B cell (primary cell): ENCODE measurements at regions not wholly inside any gene's neighbourhood (a gene's known extent, or its start where the extent isn't known, plus 50 kb on each side); places are given as distances from the start of the nearest gene placed in this dataset.

Experiments used
- ATAC-seq: fragments of 200-7000 bp; cut with Tn5 transposase; one replicate; pipeline ENCODE4 v1.10.0; 2021; ENCODE audit warnings: low read depth, mild to moderate bottlenecking, moderate number of reproducible peaks, moderate library complexity
- CTCF ChIA-PET: fragments of 350-600 bp; sonication (Branson Sonifier 250); formaldehyde crosslinking; loops from one replicate; lab custom pipeline; 2021; ENCODE audit warnings: antibody characterized with exemption, inconsistent platforms; lab: Charles Lee
- POLR2A ChIA-PET: fragments of 350-600 bp; sonication (Branson Sonifier 250); formaldehyde crosslinking; loops from one replicate; lab custom pipeline; 2021; ENCODE audit warnings: antibody characterized with exemption; lab: Charles Lee
- DNase-seq: peaks from one replicate; pipeline ENCODE4 v3.0.0; 2013
- H2AFZ ChIP-seq: 2 replicates; pipeline ENCODE4 v1.6.1; 2012; ENCODE audit warnings: mild to moderate bottlenecking, low read depth, low read length; ENCODE audit not compliant: insufficient read depth, poor library complexity, severe bottlenecking
- H3K27ac ChIP-seq, 2 donors: 1 replicate in 1 of 2; 2 replicates in 1 of 2; pipeline ENCODE4 v1.5.1; 2012 to 2013; ENCODE audit warnings: low read length in 2 of 2, mild to moderate bottlenecking in 2 of 2, moderate library complexity in 1 of 2
- H3K27me3 ChIP-seq, 4 experiments: fragments of 200-600 bp in 1 of 4; sonication (generic) in 1 of 4; replicated peaks in 1 of 4; 1 replicate in 2 of 4; 2 replicates in 2 of 4; pipeline versions ENCODE4 v1.6.1 to v1.7.0; 2013 to 2016; ENCODE audit warnings: low read length in 3 of 4, mild to moderate bottlenecking in 2 of 4, mixed read lengths in 1 of 4, moderate library complexity in 1 of 4; ENCODE audit not compliant: insufficient read depth in 4 of 4, control insufficient read depth in 3 of 4; ENCODE audit errors: control extremely low read depth in 1 of 4
- H3K36me3 ChIP-seq, 2 experiments: replicated peaks in 1 of 2; 1 replicate in 1 of 2; 2 replicates in 1 of 2; pipeline versions ENCODE4 v1.6.1 to v1.7.1; 2013; ENCODE audit warnings: low read length in 1 of 2; ENCODE audit not compliant: insufficient read depth in 2 of 2, control insufficient read depth in 1 of 2; ENCODE audit errors: control extremely low read depth in 1 of 2, extremely low read depth in 1 of 2
- H3K4me1 ChIP-seq, 2 donors: fragments of 200-600 bp in 1 of 2; sonication (generic) in 1 of 2; 1 replicate in 1 of 2; 2 replicates in 1 of 2; pipeline versions ENCODE4 v1.5.1 to v1.6.1; 2013 to 2017; ENCODE audit warnings: low read length in 2 of 2; ENCODE audit not compliant: control insufficient read depth in 2 of 2, insufficient read depth in 2 of 2
- H3K4me2 ChIP-seq: replicated peaks from 2 replicates; pipeline ENCODE3; 2012; ENCODE audit warnings: mild to moderate bottlenecking, low read depth, low read length; ENCODE audit not compliant: poor library complexity, severe bottlenecking
- H3K4me3 ChIP-seq, 5 experiments: fragments of 200-600 bp in 1 of 5; sonication (generic) in 1 of 5; 1 replicate in 3 of 5; 2 replicates in 2 of 5; pipeline versions ENCODE4 v1.5.1 to v1.7.0; 2011 to 2016; ENCODE audit warnings: low read length in 4 of 5, mild to moderate bottlenecking in 4 of 5, low read depth in 2 of 5, control low read depth in 1 of 5, moderate library complexity in 1 of 5; ENCODE audit not compliant: insufficient read depth in 1 of 5; ENCODE audit errors: control extremely low read depth in 1 of 5, extremely low read depth in 1 of 5
- H3K79me2 ChIP-seq: fragments of 200-600 bp; sonication (generic); one replicate; pipeline ENCODE4 v1.6.0; 2016; ENCODE audit warnings: low read length; ENCODE audit not compliant: control insufficient read depth, insufficient read depth
- H3K9ac ChIP-seq: fragments of 200-600 bp; sonication (generic); 2 replicates; pipeline ENCODE4 v1.6.1; 2017; ENCODE audit warnings: mild to moderate bottlenecking, low read length, moderate library complexity
- H3K9me3 ChIP-seq, 3 donors: one replicate each; pipeline versions ENCODE4 v1.6.1 to v1.7.1; 2013; ENCODE audit warnings: low read length in 2 of 3; ENCODE audit not compliant: control insufficient read depth in 2 of 3, insufficient read depth in 1 of 3; ENCODE audit errors: control extremely low read depth in 1 of 3
- H4K20me1 ChIP-seq: 2 replicates; pipeline ENCODE4 v1.6.0; 2012; ENCODE audit warnings: mild to moderate bottlenecking, low read length; ENCODE audit not compliant: insufficient read depth, control insufficient read depth, poor library complexity, severe bottlenecking
- H3K27ac Mint-ChIP-seq: one replicate; pipeline ENCODE4 v1.8.0; 2021; ENCODE audit warnings: mixed read lengths
- H3K27me3 Mint-ChIP-seq: one replicate; pipeline ENCODE4 v1.8.0; 2021; ENCODE audit warnings: mixed read lengths
- H3K4me1 Mint-ChIP-seq: one replicate; pipeline ENCODE4 v1.8.0; 2021; ENCODE audit warnings: mixed read lengths
- H3K4me3 Mint-ChIP-seq: one replicate; pipeline ENCODE4 v1.8.0; 2021; ENCODE audit warnings: mixed read lengths
- H3K9me3 Mint-ChIP-seq: one replicate; pipeline ENCODE4 v1.8.0; 2022; ENCODE audit warnings: mixed read lengths; ENCODE audit not compliant: insufficient read depth
- CTCF ChIP-seq: fragments of 200-600 bp; IDR thresholded peaks from one replicate; pipeline ENCODE4 v1.8.0; 2022; ENCODE audit warnings: antibody characterized with exemption, mild to moderate bottlenecking
- EZH2 ChIP-seq: IDR thresholded peaks from 2 replicates; pipeline ENCODE4 v1.6.1; 2012; ENCODE audit warnings: borderline replicate concordance, low read depth, mild to moderate bottlenecking, moderate library complexity, low read length; ENCODE audit not compliant: insufficient read depth, poor library complexity, severe bottlenecking
- WGBS: methylation state at CpG from one replicate; pipeline ENCODE4 v1.1.5; 2013; ENCODE audit warnings: missing lambda C conversion rate; ENCODE audit not compliant: insufficient coverage; 5-methylcytosine and 5-hydroxymethylcytosine counted together
- intact Hi-C: fragments of 100-400 bp; cut with micrococcal nuclease; formaldehyde crosslinking; loops from one replicate; pipeline ENCODE4 v1.10.0; 2022

GRCh38 chr6:2578767-2579166 lies 172.0 kb downstream of the MYLK4 start:
- H3K36me3 ChIP-seq: no peaks in the 10 kb centered on the region
- H4K20me1 ChIP-seq: no peaks in the 10 kb centered on the region
- H3K9ac ChIP-seq: no peak overlapping the region
- no peak overlapping the region for H3K4me3 ChIP-seq
- H3K27ac Mint-ChIP-seq: no peak overlapping the region
- peaks cover 0 to 5% (median 0%) of the 10 kb centered on the region in 3 donors for H3K9me3 ChIP-seq
- H3K4me3 Mint-ChIP-seq: no peak overlapping the region
- H3K27me3 ChIP-seq: peaks cover 0 to 5% (median 1%) of the 10 kb centered on the region in 4 experiments
- no peak overlapping the region for H3K27ac ChIP-seq
- no peak overlapping the region for H2AFZ ChIP-seq
- WGBS: 91% methylated on average over 2 of the region's 2 CpGs
- no peaks in the 10 kb centered on the region for H3K4me1 ChIP-seq
- POLR2A ChIA-PET: no interaction called here
- peaks cover 34% of the 10 kb centered on the region for H3K27me3 Mint-ChIP-seq
- H3K4me2 ChIP-seq: no peak overlapping the region
- no peaks in the 10 kb centered on the region for H3K4me1 Mint-ChIP-seq
- DNase-seq: no peak
- intact Hi-C loops: no loop called here
- no peak for ATAC-seq
- no peaks in the 10 kb centered on the region for H3K79me2 ChIP-seq
- H3K9me3 Mint-ChIP-seq: peaks cover 6% of the 10 kb centered on the region
- no peak for TF ChIP-seq CTCF
- no peak for TF ChIP-seq EZH2
- CTCF ChIA-PET: interaction anchor here (0.8 kb wide), 1 partner anchor 445 kb away, joined by 5 read pairs; no protein-coding TSS in a partner anchor

- H3K9me3 Mint-ChIP-seq: peaks cover 6% of the 10 kb centered on the region
- Histone ChIP-seq H3K27ac (no peak overlapping the region), H3K36me3 (no peaks in the 10 kb centered on the region), H3K9me3 (peaks cover 0 to 5% (median 0%) of the 10 kb centered on the region in 3 donors), H3K27me3 (peaks cover 0 to 5% (median 1%) of the 10 kb centered on the region in 4 experiments), H3K79me2 (no peaks in the 10 kb centered on the region), H2AFZ (no peak overlapping the region), H3K4me1 (no peaks in the 10 kb centered on the region), H3K4me2 (no peak overlapping the region), H3K9ac (no peak overlapping the region), H3K4me3 (no peak overlapping the region), H4K20me1 (no peaks in the 10 kb centered on the region)
- 100% methylated on average over 1 of the region's 3 CpGs for WGBS
- H3K4me1 Mint-ChIP-seq: no peaks in the 10 kb centered on the region
- no peak for ATAC-seq
- no peak overlapping the region for H3K27ac Mint-ChIP-seq
- DNase-seq: no peak
- ChIA-PET POLR2A (no interaction called here), CTCF (no interaction called here)
- intact Hi-C loops: no loop called here
- H3K27me3 Mint-ChIP-seq: peaks cover 26% of the 10 kb centered on the region
- TF ChIP-seq CTCF (no peak), EZH2 (no peak)
- H3K4me3 Mint-ChIP-seq: no peak overlapping the region
Measured at GRCh38 chr6:2576499-2576898, 174.2 kb downstream of the MYLK4 start.
